HG02763 (cell line): ENCODE measurements at regions not wholly inside any gene's neighbourhood (a gene's known extent, or its start where the extent isn't known, plus 50 kb on each side); places are given as distances from the start of the nearest gene placed in this dataset.

Source experiments
- ATAC-seq: cut with Tn5 transposase; IDR thresholded peaks from one replicate; pipeline ENCODE4 v1.9.1; 2021; ENCODE audit warnings: mild to moderate bottlenecking, moderate library complexity; ENCODE audit not compliant: unreplicated experiment

DNA sequence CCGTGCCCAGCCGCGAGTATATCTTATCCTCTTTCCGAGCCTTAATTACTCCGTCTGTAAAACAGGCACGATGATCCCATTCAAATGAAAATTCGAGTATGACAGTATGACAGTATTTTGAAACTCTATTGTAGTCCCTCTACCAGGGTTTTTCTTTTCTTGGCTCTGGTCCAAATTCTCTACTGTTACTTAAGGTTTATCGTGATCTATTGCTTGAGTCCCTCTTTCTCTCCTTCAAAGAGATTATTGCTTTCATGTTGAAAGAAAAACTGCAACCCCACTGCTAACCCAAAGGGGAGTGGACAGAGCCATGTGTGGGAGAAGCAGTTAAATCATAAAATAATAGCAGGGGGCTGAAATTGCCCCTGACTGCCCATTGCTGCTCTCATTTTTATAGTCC lies 1156.6 kb upstream of the AUTS2 start:
- no peak for ATAC-seq

DNA sequence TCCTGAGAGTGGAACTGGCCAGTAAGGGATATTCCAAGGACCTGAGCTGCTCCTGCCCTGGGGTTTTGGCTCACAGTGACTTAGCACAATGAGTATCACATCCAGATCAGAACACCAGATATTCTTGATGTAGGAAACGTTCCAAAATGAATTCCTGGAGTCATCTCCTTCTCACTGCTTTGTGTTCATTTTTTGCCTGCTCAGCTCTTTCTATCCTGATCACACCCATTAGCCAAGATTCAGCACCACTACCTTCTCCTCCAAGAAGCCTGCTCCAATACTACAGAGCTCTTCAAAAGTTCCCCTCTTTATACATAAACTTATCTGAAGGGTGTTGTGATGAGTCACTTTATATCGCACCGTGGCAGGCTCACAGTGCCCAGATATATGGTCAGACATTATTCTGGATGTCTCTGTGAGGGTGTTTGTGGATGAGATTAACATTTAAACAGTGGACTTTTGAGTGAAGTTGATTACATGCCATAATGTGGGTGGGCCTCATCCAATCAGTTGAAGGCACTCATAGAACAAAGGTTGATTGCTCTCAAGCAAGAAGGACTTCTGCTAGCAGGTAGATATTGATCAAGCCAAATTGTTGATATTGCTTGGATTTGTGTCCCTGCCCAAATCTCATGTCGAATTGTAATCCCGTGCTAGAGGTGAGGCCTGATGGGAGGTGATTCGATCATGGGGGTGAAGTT lies 1155.2 kb upstream of the AUTS2 start:
- ATAC-seq, result no peak

DNA sequence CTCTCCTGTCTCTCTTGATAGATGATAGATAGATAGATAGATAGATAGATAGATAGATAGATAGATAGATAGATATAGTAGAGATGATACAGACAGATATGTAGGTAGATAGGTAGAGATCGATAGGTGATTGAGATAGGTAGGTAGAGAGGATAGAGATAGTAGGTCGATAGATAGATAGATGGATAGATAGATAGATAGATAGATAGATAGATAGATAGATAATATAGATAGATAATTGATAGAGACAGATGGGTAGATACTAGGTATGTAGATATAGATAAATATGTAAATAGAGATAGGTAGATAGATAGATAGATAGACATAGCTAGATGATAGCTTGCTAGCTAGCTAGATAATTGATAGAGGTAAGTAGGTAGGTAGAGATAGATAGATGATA lies 1154.2 kb upstream of the AUTS2 start:
- no peak for ATAC-seq

DNA sequence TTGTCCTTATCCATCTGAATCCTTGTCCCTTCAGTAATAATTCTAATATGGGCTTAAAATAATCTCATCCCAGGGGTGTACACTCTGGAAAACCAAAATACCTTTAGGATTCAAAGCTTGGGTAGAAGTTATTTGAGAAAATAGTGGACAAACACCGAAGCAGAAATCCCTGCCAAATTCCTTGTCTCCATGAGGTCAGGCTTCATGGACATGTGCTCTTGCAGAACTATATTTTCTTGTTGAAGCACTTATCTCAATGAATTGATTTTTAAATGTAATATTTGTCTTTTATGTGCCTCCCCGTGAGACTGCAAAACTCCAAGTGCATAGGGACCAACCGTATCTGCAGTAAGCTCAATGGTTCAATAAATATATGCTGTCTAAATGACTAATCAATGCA lies 1153.3 kb upstream of the AUTS2 start:
- ATAC-seq, result no peak

DNA sequence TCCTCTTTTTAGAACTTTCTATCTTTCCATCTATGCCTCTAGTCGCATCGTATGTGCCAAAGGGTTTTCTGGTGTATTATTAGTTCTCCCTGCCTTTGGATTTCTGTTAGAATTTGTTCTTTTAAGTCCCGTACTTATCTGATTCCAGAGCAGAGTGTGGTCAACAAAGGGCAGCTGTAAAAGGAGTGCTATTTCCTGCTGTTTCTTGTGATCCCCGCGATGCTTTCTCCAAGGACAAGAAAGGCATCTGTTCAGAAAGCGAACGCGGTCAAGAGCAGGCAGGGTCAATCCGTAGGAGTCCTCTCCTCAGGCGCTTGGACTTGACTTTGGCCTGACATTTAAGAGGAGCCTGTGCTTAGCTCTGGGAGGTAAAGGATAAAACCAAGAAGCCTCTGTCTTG lies 1152.1 kb upstream of the AUTS2 start:
- ATAC-seq, result no peak

DNA sequence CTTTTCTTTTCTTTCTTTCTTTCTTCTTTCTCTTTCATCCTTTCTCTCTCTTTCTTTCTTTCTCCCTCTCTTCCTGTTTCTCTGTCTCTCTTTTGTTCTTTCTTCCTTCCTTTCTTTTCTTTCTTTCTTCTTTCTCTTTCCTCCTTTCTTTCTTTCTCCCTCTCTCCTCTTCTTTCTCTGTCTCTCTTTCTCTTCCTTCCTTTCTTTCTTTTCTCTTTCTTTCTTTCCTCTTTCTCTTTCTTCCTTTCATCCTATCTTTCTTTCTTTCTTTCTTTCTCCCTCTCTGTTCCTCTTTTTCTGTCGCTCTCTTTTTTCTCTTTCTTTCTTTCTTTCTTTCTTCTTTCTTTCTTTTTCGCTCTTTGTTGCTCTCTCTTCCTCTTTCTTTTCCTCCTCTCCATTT lies 1149.2 kb upstream of the AUTS2 start:
- no peak for ATAC-seq

DNA sequence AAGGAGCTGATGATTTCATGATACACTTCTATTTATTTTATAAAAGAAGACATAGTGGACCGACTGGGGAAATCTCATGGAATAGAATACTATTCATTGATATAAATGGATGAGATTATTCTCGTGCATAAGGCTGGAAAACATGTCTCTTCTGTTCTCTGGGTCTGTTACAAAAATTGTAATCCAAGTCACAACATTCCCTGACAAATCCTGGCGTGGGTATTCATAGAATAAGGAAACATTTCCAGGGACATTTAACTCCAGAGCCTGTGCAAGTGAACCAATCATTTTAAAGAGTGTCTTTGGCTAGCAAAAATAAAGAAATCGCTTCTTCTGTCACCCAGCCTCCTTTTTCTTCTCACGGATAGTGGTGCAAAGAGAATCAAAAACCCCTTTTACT lies 1148.5 kb upstream of the AUTS2 start:
- ATAC-seq, result no peak

DNA sequence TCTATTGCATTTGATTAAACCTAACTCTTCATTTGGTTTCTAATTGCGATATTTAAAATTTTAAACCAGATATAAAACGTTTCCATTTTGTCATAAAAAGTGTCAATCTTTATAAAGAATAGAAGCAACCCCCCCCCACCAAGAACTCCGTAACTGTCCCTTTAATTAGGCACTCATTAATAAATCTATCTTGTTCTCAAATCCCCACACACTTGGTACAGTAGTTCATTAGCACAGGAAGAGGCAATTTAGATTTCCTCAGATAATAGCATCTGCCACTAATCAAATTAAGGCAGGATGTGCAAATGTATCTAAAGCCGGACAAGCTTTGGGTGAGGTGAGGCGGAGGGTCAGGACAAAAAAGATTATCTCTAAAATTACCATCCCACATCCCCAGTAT lies 1143.3 kb upstream of the AUTS2 start:
- no peak for ATAC-seq

DNA sequence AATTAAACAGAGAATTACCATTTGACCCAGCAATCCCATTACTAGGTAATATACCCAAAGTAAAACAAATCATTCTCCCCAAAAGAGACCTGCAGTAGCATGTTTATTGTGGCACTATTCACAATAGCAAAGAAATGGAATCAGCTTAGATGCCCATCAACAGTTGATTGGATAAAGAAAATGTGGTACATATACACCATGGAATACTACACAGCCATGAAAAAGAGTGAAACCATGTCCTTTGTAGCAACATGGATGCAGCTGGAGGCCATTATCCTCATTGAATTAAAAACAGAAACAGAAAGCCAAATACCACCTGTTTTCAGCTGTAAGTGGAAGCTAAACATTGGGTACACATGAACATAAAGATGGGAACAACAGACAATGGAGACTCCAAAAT lies 1141.8 kb upstream of the AUTS2 start:
- no peak for ATAC-seq

DNA sequence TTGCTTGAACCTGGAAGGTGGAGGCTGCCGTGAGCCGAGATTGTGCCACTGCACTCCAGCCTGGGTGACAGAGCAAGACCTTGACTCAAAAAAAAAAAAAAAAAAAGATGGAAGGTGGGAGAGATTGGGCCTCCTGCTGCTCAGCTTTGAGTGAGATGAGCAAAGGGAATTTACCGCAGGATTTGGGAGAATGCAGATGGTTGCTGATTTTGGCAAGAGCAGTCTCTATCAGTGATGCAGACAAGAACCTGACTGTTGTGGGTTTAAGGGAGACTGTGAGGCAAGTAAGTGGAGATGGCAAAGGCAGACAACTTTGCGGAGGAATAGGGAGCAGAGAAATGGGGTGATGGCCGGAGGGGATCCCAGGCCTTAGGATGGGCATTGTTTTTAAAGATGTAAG lies 1140.8 kb upstream of the AUTS2 start:
- ATAC-seq, result no peak

DNA sequence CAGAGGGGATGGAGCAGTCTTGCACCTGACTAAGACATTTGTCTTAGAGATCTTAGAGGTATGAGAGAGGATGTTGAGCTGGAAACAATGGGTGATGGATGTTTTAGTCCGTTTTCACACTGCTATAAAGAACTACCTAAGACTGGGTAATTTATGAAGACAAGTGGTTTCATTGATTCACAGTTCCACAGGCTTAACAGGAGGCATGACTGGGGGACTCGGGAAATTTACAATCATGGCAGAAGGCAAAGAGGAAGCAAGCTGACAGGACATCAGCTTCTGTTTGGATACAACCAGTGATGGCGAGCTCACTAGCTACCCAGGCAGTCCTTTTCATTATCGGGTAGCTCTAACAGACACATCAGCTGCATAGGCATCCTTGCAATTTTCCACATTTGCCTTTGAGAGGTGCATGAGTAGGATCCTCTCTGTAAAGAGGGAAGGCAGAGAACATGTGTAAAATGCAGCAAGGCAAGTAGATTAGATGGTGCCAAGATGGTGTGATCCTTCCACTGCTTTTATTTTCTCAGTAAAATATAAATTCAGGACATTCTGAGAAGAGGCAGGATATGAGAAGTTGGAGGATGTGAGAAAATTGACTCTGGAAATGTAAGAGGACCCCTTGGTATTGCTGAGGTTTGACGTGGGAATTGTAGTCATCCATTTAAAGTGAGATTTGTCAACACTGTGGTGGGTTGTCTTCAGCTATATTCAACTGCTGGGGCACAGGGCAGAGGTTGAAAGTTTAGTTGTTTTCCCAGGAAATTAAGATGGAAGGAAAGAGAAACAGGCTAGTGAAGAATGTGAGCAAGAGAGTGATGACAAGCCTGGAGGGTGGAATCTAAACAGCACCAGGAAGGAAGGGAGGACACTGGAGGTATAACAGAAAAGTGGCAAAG lies 1140.0 kb upstream of the AUTS2 start:
- ATAC-seq, result no peak

DNA sequence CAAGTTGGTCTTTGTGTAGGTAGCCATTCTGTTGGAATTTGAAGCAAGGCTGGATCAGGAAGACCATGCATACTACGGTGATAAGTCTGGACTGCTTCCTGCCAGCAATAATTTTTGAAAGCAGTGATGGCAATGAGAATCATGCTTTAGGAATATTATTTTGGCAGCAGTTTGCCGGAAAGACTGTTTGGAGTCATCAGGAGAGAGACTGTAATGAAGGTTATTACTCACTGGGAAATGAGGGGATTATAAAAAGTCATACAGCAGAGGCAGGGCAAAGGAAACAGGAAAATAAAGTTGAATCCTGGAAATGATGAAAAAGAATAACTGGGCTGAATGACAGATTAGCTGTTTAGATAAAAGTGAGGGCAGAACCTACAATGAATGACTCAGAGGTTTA lies 1136.8 kb upstream of the AUTS2 start:
- no peak for ATAC-seq

DNA sequence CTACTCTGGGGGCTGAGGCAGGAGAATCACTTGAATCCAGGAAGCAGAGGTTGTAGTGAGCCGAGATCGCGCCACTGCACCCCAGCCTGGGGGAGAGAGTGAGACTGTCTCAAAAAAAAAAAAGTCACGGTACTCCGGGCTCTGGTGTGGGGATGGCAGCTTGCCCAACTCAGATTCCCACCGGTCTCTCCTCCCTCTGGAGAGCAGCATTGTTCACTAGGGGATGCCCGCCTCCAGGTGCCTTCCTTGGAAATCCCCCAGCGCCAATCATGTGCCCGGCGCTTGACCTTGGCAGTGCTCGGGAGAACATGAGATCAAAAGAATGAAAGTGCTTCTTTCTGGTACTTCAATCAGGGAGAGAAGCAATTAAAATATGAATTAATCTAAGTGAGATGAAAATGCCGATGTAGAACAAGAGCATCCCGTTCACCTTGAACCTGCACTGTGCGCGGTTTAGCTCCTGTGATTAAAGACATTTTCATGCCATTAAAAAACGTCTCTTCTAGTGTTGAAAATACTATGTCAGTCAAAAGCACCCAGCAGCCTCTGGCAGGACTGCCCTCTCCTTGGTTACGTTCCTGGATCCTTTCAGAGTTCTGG lies 1127.3 kb upstream of the AUTS2 start:
- no peak for ATAC-seq

DNA sequence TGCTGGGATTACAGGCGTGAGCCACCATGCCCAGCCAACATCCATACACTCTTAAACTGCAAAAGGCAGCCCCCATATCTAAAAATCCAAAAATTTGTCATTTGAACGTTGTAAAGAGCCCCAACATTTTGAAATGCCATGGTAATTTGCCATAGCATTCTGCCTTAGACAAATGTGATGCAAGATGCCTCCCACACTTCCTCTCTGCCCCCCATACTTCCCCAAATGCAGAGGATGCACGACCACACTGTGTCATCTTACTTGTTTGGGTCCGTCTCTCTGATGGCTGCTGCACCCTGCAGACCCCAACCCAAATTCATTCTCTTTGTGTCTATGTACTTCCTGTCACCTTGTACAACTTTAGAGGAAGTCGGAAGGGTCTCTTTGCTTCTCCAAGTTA lies 1125.6 kb upstream of the AUTS2 start:
- no peak for ATAC-seq

DNA sequence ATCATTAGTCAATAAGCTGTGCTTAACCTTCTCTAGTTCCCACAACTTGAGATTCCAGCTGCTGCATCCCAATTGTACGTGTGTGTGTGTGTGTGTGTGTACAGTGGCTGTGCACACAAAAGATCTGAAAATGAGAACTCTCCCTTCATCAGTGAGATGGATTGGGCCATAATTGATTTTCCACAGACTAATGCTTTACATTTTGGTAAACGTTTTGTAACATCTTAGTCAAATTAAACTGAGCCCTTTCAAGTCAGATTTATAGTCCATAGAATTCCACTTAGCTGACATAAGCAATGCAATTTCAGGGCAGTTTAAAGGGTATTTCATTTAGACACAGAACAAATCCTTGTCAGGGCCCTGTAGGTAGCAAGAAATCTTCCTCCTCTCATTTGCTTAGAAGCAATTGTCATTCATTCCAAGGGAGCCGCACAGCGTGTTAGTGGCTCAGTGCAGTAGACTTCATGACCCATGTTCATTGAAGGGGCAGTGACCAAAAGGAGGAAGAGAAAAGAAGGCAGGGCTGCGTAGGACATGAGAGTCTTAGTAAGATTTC lies 1123.5 kb upstream of the AUTS2 start:
- no peak for ATAC-seq

DNA sequence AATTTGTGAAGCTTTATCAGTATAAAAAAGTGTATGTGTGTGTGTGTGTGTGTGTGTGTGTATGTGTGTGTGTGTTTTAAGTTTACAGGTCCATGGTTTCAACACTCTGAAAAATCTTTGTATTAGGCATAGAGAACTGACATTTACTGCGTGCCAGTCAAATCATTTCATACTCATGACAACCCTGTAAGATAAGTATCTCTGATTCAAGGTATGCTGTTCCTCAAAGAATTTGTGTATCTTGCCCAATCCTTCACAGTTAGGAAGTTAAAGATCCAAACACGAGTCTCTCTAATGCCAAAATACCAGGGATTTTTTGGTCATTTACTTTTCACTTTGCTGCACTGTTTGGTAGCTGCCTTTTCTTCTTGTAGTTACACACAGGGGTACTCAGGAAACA lies 1121.3 kb upstream of the AUTS2 start:
- no peak for ATAC-seq

DNA sequence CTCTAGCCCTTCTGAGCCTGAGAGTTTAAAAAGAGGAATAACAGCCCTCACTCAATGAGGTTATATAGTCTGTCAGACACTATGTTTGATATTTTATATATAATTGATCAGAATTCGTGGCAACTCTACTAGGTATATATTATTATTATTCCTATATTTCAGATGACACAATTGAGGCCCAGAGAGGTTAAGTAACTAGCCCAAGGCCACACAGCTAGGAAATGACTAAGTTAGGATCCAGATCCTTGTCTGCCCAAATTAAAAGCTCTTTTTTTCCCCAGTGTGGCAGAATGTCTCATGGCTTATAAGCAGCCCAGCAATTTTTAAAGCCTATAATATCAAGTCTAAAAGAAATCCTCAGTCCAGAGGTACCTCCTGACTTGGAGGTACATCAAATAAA lies 1119.9 kb upstream of the AUTS2 start:
- no peak for ATAC-seq

DNA sequence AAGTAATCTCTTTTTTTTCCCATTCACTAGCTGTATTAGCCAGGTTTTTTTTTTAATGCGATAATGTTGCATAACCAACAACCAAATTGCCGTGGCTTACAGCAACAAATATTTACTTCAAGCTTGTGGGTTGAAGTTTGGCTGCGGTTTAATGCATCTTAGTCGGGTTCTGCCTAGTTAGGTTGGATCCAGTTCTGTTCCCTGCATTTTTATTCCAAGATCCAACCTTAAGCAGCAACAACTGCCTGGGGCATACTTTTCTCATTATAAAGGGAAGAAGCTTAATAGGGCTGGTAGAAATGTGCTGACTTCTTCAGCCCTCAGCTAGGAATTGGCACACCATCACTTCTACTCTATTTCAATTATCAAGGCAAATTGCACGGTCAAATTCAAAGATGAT lies 1115.5 kb upstream of the AUTS2 start:
- ATAC-seq, result no peak

DNA sequence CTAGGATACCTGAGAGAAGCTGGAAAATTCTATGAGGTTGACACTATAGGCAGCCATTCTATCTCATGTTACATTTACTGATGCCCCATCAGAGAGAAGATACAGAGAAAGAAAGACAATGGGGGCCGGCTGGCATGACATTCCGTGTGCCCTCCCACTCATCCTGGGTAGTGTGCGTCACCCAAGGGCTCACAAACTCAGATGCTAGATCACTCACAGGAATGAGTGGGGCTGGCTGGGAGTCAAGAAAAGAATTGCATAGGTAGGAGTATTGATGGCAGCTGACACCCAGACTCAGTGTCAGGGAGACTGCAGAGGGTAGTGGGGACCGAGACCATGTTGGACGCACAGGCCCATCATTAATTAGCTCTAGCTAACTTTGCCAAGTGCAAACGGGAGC lies 1113.5 kb upstream of the AUTS2 start:
- no peak for ATAC-seq

DNA sequence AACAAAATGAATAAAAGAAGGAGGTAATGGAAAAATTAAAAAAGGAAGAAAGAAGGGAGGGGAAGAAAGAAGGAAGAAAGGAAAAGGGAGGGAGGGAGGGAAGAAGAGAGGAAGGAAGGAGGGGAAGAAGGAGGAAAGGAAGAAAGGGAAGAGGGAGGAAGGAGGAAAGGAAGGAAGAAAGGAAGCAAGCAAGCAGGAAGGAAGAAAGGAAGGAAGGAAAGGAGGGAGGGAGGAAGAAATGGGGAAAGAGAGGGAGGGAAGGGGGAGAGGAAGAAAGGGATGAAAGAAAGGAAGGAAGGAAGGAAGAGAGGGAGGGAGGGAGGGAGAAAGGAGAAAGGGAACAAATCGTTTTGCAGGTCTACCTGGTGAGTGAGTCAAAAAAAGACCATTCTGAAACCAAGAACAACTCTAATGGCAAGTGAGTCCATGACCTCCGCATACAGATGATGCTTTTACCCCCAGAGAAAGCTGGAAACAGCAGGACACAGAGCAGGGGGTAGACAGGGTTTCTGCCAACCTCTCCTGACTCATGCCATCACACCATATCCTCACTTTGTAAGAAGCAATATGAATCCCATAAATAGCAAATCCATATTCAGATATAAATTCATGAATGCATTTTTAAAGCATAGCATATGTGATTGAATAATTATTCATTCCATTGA lies 1112.9 kb upstream of the AUTS2 start:
- ATAC-seq, result no peak

DNA sequence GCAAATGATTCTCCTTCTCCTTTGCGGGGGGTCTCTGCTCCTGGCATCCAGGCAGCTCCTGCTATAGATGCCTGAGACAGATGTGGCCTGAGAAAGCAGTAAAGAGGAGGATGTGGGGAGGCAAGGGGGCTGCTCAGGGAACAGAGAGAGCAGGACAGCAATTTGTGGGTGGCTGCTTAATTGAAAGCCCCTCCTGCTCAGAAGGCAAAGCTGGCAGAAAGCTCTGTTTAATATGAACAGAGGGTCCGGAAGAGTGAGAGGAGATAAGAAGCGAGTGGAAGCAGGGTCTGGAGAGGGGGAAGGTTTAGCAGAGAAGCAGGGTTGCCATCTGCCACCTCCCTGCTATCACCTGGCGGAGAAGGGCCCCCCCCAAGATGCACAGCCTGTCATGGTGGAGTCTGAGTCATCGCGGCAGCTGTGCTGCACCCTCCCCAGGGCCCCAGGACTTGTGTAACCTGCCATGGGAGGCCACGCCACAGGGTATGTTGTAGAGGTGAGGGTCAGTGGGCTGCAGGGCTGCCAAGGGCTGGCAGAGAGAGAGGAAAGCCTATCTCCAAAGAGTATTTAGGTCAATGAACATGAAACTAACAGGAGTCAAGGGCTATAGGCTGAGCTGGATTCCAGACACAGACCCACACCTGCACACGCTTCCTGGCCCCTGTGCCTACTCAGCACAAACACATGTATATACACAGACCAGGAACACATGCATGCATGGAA lies 1109.8 kb upstream of the AUTS2 start:
- ATAC-seq, result no peak
